Right lobe of liver (tissue), 6 donors: ENCODE measurements at regions not wholly inside any gene's neighbourhood (a gene's known extent, or its start where the extent isn't known, plus 50 kb on each side); places are given as distances from the start of the nearest gene placed in this dataset.

Source experiments
- ATAC-seq, 4 donors: fragments of 200-7000 bp; cut with Tn5 transposase; one replicate each; pipeline ENCODE4 v1.9.1; 2020; ENCODE audit warnings: mild to moderate bottlenecking in 4 of 4, moderate library complexity in 4 of 4
- DNase-seq, 3 donors: peaks; one replicate each; pipeline ENCODE4 v3.0.0-alpha.2; 2020
- H3K27ac ChIP-seq, 3 donors: fragments of 200-600 bp; one replicate each; pipeline ENCODE4 v1.8.0; 2022
- H3K27me3 ChIP-seq, 2 donors: fragments of 200-600 bp; one replicate each; pipeline ENCODE4 v1.8.0; 2022
- H3K36me3 ChIP-seq, 4 donors: fragments of 200-600 bp; sonication (generic) in 1 of 4; one replicate each; pipeline versions ENCODE4 v1.5.1 to v1.8.0; 2017 to 2022; ENCODE audit warnings: control low read depth in 1 of 4
- H3K4me1 ChIP-seq, 4 donors: fragments of 200-600 bp; sonication (generic) in 1 of 4; one replicate each; pipeline versions ENCODE4 v1.5.1 to v1.8.0; 2017 to 2022; ENCODE audit warnings: control low read depth in 1 of 4
- H3K4me3 ChIP-seq, 3 donors: fragments of 200-600 bp; one replicate each; pipeline ENCODE4 v1.8.0; 2022
- H3K9me3 ChIP-seq, 4 donors: fragments of 200-600 bp; sonication (generic) in 1 of 4; one replicate each; pipeline versions ENCODE4 v1.5.1 to v1.8.0; 2017 to 2022; ENCODE audit warnings: control low read depth in 1 of 4
- CTCF ChIP-seq, 4 donors: fragments of 200-600 bp in 3 of 4; fragments of 450-650 bp in 1 of 4; IDR thresholded peaks; one replicate each; pipeline versions ENCODE4 v1.5.1 to v1.8.0; 2016 to 2022; ENCODE audit warnings: antibody characterized with exemption in 4 of 4, mild to moderate bottlenecking in 2 of 4
- POLR2A ChIP-seq: fragments of 450-650 bp; IDR thresholded peaks from one replicate; pipeline ENCODE4 v1.6.1; 2017; ENCODE audit warnings: antibody characterized with exemption, mild to moderate bottlenecking
- WGBS: methylation state at CpG from one replicate; pipeline ENCODE4 v1.1.6; 2018; ENCODE audit warnings: low coverage, low lambda C conversion rate; ENCODE audit not compliant: insufficient coverage; ENCODE audit errors: missing lambda C conversion rate; 5-methylcytosine and 5-hydroxymethylcytosine counted together
- intact Hi-C, 2 donors: fragments of 100-400 bp; cut with DNase I; formaldehyde crosslinking; loops; one replicate each; pipeline versions ENCODE4 v1.11.2 to v1.14.1; 2022
- donor health status: DM: no; HTN: yes; CAD: no.
- donor health status: DM: no; HTN: no; CAD: no.
- donor health status: DM: no; HTN: no; CAD: no.
- donor health status: DM: no; HTN: yes; CAD: no.
- donor health status: DM: no; HTN: yes; CAD: no.

- H3K36me3 ChIP-seq = no peaks in the 10 kb centered on the region
- no peaks in the 10 kb centered on the region for H3K27me3 ChIP-seq
- no peak overlapping the region for H3K4me3 ChIP-seq
- H3K9me3 ChIP-seq = no peaks in the 10 kb centered on the region
- WGBS = 49% methylated on average over 4 of the region's 11 CpGs
- peak overlapping the region in 2 of 3 donors; percentile 29 to 85 for H3K27ac ChIP-seq
- H3K4me1 ChIP-seq = peaks cover 0 to 27% (median 7%) of the 10 kb centered on the region in 4 donors
- intact Hi-C loops = no loop called here
- TF ChIP-seq POLR2A (no peak), CTCF (IDR thresholded peaks at IDR 0.05) (no peak)
- DNase-seq (peak in 1 of 3 donors; percentile 42), ATAC-seq (no peak)
Observed at GRCh38 chr9:113653746-113654604, 190.4 kb downstream of the RGS3 start.

- Histone ChIP-seq H3K9me3 (no peaks in the 10 kb centered on the region), H3K36me3 (no peaks in the 10 kb centered on the region), H3K4me3 (no peak overlapping the region), H3K27me3 (no peaks in the 10 kb centered on the region), H3K27ac (peak overlapping the region; percentile 29 to 85 (median 35)), H3K4me1 (peaks cover 0 to 27% (median 7%) of the 10 kb centered on the region in 4 donors)
- ATAC-seq (peak in 3 of 4 donors; percentile 3 to 31 (median 12)), DNase-seq (peak in 2 of 3 donors; percentile 47 to 49)
- 66% methylated on average over 9 of the region's 13 CpGs for WGBS
- intact Hi-C loops = loop anchor here in 1 of 2 donors (5.0 kb wide), 1 partner anchor 63 kb away; no protein-coding TSS in a partner anchor
- no peak for TF ChIP-seq POLR2A
- TF ChIP-seq CTCF (IDR thresholded peaks at IDR 0.05) = no peak
Observed at GRCh38 chr9:113654605-113655428, 191.3 kb downstream of the RGS3 start.

DNA sequence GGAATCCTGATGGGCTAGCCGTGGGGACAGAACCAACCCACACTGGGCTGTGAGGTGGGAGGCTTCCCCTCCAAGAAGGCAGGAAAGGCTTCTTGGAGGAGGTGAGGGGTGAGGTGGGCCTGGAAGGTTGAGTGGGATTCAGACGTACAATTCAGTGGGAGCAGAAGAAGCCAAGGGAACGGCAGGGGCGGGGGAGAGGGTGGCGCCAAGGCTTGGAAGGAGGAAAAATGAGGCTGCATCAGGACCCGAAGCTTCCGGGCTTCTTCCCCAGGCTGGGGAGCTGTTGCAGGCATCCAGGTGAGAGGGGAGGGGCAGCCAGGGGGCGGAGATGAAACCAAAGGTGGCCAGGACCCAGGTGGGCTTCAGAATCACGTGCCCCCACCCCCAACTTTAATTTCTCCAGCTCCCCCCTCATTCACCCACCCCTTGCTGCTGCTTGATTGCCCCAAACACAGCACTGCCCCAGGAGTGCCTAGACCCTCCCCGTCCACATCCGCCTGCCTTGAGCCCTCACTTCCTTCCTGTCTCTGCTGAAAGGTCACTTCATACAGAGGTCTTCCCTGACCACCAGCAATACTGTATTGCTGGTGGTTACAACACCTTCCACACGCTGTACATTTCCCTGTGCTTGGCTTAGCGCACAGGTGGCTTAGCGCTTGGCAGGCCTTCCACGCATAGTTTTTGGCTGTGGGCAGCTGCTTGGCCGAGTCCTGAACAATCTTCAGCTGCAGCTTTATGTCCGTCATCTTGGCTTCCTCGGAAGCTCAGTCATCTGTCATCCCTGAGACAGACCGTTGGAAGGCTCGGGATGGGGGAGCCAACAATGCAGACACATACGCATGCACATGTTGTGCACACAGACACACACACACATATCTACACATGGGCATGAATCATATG lies 193.5 kb downstream of the RGS3 start:
- ATAC-seq (no peak), DNase-seq (peak in 1 of 3 donors; percentile 42)
- Histone ChIP-seq H3K27me3 (no peaks in the 10 kb centered on the region), H3K36me3 (no peaks in the 10 kb centered on the region), H3K4me1 (peaks cover 0 to 23% (median 6%) of the 10 kb centered on the region in 4 donors), H3K9me3 (no peaks in the 10 kb centered on the region), H3K27ac (no peak overlapping the region), H3K4me3 (no peak overlapping the region)
- intact Hi-C loops = loop anchor here (2.0 to 5.0 kb wide), 3 partner anchors 65 to 208 kb away; no protein-coding TSS in a partner anchor
- no peak for TF ChIP-seq POLR2A
- TF ChIP-seq CTCF (IDR thresholded peaks at IDR 0.05) = no peak
- WGBS = 64% methylated on average over 14 of the region's 21 CpGs
